A549 (cell line): ENCODE measurements at regions not wholly inside any gene's neighbourhood (a gene's known extent, or its start where the extent isn't known, plus 50 kb on each side); places are given as distances from the start of the nearest gene placed in this dataset.

Source experiments
- ATAC-seq, 2 experiments: fragments of 200-7000 bp in 1 of 2; fragments of >200 bp in 1 of 2; cut with Nextera tagmentation in 1 of 2; cut with Tn5 transposase in 1 of 2; 3 replicates each; pipeline versions ENCODE4 v1.8.0 to v1.9.1; 2018 to 2020; ENCODE audit warnings: mild to moderate bottlenecking in 1 of 2, moderate library complexity in 1 of 2
- CTCF ChIA-PET: fragments of 300-600 bp; sonication (Branson Sonifier 250); formaldehyde crosslinking; extraction: SDS; loops from one replicate; lab custom pipeline; 2021; ENCODE audit warnings: antibody characterized with exemption, inconsistent platforms; lab: Yijun Ruan, JAX
- POLR2A ChIA-PET: fragments of 350-600 bp; formaldehyde crosslinking; extraction: SDS; loops from one replicate; lab custom pipeline; 2021; ENCODE audit warnings: antibody characterized with exemption, inconsistent platforms; lab: Yijun Ruan, JAX
- DNase-seq, 2 experiments: peaks; one replicate each; pipeline versions ENCODE4 v3.0.0 to v3.0.0-alpha.2; 2011 to 2016; ENCODE audit warnings: low read depth in 1 of 2, low spot score in 1 of 2
- FAIRE-seq: peaks from 2 replicates; lab custom pipeline; 2011; peaks lifted over from hg19 to GRCh38; lab: Jason Lieb, UNC
- H3K27ac ChIP-seq, 2 experiments: fragments of >200 bp; sonication (Bioruptor Twin); formaldehyde crosslinking; 3 replicates each; pipeline ENCODE4 v1.5.1; 2016 to 2017
- H3K4me1 ChIP-seq: fragments of >200 bp; sonication (Bioruptor Twin); formaldehyde crosslinking; 3 replicates; pipeline ENCODE4 v1.6.1; 2016
- H3K4me2 ChIP-seq: fragments of >200 bp; sonication (Bioruptor Twin); formaldehyde crosslinking; 3 replicates; pipeline ENCODE4 v1.6.1; 2016
- H3K4me3 ChIP-seq: fragments of >200 bp; sonication (Bioruptor Twin); formaldehyde crosslinking; 3 replicates; pipeline ENCODE4 v1.5.1; 2016
- H3K9me3 ChIP-seq: fragments of >200 bp; sonication (Bioruptor Twin); formaldehyde crosslinking; 3 replicates; pipeline ENCODE4 v1.6.1; 2016
- BHLHE40 ChIP-seq: IDR thresholded peaks from 2 replicates; pipeline ENCODE4 v1.6.1; 2012; ENCODE audit warnings: low read depth, low read length, inconsistent platforms
- CBX2 ChIP-seq: fragments of 200-600 bp; sonication (generic); IDR thresholded peaks from 2 replicates; pipeline ENCODE4 v1.6.1; 2016; ENCODE audit warnings: low read depth, mild to moderate bottlenecking, borderline replicate concordance
- CBX8 ChIP-seq: fragments of 200-600 bp; sonication (generic); IDR thresholded peaks from 2 replicates; pipeline ENCODE4 v1.6.1; 2016
- EP300 ChIP-seq, 2 experiments: fragments of >200 bp; sonication (Bioruptor Twin); formaldehyde crosslinking; IDR thresholded peaks; 2 replicates in 1 of 2; 3 replicates in 1 of 2; pipeline ENCODE4 v1.6.1; 2016 to 2017
- GATA3 ChIP-seq: IDR thresholded peaks from 2 replicates; pipeline ENCODE4 v1.6.1; 2012; ENCODE audit warnings: borderline replicate concordance
- HDAC2 ChIP-seq: fragments of 200-600 bp; sonication (generic); IDR thresholded peaks from 2 replicates; pipeline ENCODE4 v1.6.1; 2016
- HOXB5 ChIP-seq: fragments of 250-450 bp; sonication (Bioruptor Pico); IDR thresholded peaks from 2 replicates; pipeline ENCODE4 v1.5.0; 2020; ENCODE audit warnings: mild to moderate bottlenecking, moderate library complexity
- MAFK ChIP-seq: fragments of 450-650 bp; IDR thresholded peaks from 2 replicates; pipeline ENCODE4 v1.6.1; 2014; ENCODE audit not compliant: partially characterized antibody
- MYC ChIP-seq: IDR thresholded peaks from 2 replicates; pipeline ENCODE4 v1.6.1; 2012; ENCODE audit warnings: mild to moderate bottlenecking, inconsistent platforms, low read length, improper control_type of control experiment, borderline replicate concordance
- NFE2L2 ChIP-seq: fragments of 150-350 bp; conservative IDR thresholded peaks from 2 replicates; pipeline ENCODE4 v1.6.1; 2014; ENCODE audit warnings: low read length
- NPAS2 ChIP-seq: fragments of 250-450 bp; sonication (Bioruptor Pico); IDR thresholded peaks from 2 replicates; pipeline ENCODE4 v1.8.0; 2022; ENCODE audit warnings: mild to moderate bottlenecking, moderate library complexity, borderline replicate concordance
- RARB ChIP-seq: fragments of 250-450 bp; sonication (Bioruptor Pico); IDR thresholded peaks from 2 replicates; pipeline ENCODE4 v1.8.0; 2021; ENCODE audit warnings: mild to moderate bottlenecking, moderate library complexity
- RFX5 ChIP-seq: fragments of 450-650 bp; IDR thresholded peaks from 2 replicates; pipeline ENCODE4 v1.7.1; 2014; ENCODE audit warnings: antibody characterized with exemption, mild to moderate bottlenecking, moderate library complexity
- RNF2 ChIP-seq: fragments of 200-600 bp; sonication (generic); IDR thresholded peaks from 2 replicates; pipeline ENCODE4 v1.6.1; 2016; ENCODE audit warnings: low read depth, mild to moderate bottlenecking, antibody characterized with exemption, moderate library complexity, borderline replicate concordance
- TFCP2L1 ChIP-seq: fragments of 250-450 bp; sonication (Bioruptor Pico); IDR thresholded peaks from 2 replicates; pipeline ENCODE4 v1.5.0; 2021; ENCODE audit warnings: mild to moderate bottlenecking
- USF2 ChIP-seq: fragments of 450-650 bp; IDR thresholded peaks from 2 replicates; pipeline ENCODE4 v1.6.1; 2014; ENCODE audit warnings: antibody characterized with exemption
- ZFP36 ChIP-seq: fragments of 450-650 bp; IDR thresholded peaks from 2 replicates; pipeline ENCODE4 v1.6.1; 2014; ENCODE audit warnings: borderline replicate concordance; ENCODE audit not compliant: partially characterized antibody
- ZNF302 ChIP-seq: fragments of 250-450 bp; sonication (Bioruptor Pico); IDR thresholded peaks from 2 replicates; pipeline ENCODE4 v1.9.0; 2021; ENCODE audit warnings: inconsistent platforms, mild to moderate bottlenecking, moderate library complexity
- ZSCAN20 ChIP-seq: fragments of 250-450 bp; sonication (Bioruptor Pico); IDR thresholded peaks from 2 replicates; pipeline ENCODE4 v1.8.0; 2022; ENCODE audit warnings: mild to moderate bottlenecking, moderate library complexity
- WGBS: methylation state at CpG from one replicate; pipeline ENCODE4 v1.1.6; 2017; ENCODE audit errors: missing lambda C conversion rate; 5-methylcytosine and 5-hydroxymethylcytosine counted together
- TF ChIP-seq, protein P1 (sequence below): fragments of 250-450 bp; sonication (Bioruptor Pico); IDR thresholded peaks from 2 replicates; pipeline ENCODE4 v1.5.0; 2020; ENCODE audit warnings: low read depth, mild to moderate bottlenecking, moderate library complexity
- TF ChIP-seq, protein P2 (sequence below): IDR thresholded peaks from 2 replicates; pipeline ENCODE4 v1.6.1; 2012
- TF ChIP-seq, protein P3 (sequence below): fragments of 250-450 bp; sonication (Bioruptor Pico); IDR thresholded peaks from 2 replicates; pipeline ENCODE4 v1.5.0; 2021; ENCODE audit warnings: mild to moderate bottlenecking, moderate library complexity, borderline replicate concordance
- TF ChIP-seq, protein P4 (sequence below): fragments of >200 bp; sonication (Bioruptor Twin); formaldehyde crosslinking; IDR thresholded peaks from 3 replicates; pipeline ENCODE4 v1.5.1; 2016

GRCh38 chr17:15036238-15036637, 228.9 kb downstream of the PMP22 start:
- no peaks in the 10 kb centered on the region for H3K4me1 ChIP-seq
- DNase-seq = no peak
- no peak overlapping the region for H3K4me2 ChIP-seq
- no peak for ATAC-seq
- CTCF ChIA-PET = no interaction called here
- no peak overlapping the region for H3K27ac ChIP-seq
- no peak overlapping the region for H3K4me3 ChIP-seq
- POLR2A ChIA-PET = no interaction called here
- H3K9me3 ChIP-seq = peaks cover 5% of the 10 kb centered on the region; the same call in 1 of the 3 replicates
- TF ChIP-seq GATA3 (no peak), NPAS2 (CRISPR knock-in tag) (no peak), ZNF302 (CRISPR knock-in tag) (no peak), HOXB5 (CRISPR knock-in tag) (no peak), TFCP2L1 (no peak), USF2 (no peak), MYC (no peak), HDAC2 (no peak), ZFP36 (no peak), NFE2L2 (no peak), CBX2 (no peak), RFX5 (no peak), BHLHE40 (no peak)
- TF ChIP-seq, protein P1, sequence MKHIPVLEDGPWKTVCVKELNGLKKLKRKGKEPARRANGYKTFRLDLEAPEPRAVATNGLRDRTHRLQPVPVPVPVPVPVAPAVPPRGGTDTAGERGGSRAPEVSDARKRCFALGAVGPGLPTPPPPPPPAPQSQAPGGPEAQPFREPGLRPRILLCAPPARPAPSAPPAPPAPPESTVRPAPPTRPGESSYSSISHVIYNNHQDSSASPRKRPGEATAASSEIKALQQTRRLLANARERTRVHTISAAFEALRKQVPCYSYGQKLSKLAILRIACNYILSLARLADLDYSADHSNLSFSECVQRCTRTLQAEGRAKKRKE = no peak
- TF ChIP-seq, protein P2, sequence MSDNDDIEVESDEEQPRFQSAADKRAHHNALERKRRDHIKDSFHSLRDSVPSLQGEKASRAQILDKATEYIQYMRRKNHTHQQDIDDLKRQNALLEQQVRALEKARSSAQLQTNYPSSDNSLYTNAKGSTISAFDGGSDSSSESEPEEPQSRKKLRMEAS = no peak
- TF ChIP-seq, protein P3, sequence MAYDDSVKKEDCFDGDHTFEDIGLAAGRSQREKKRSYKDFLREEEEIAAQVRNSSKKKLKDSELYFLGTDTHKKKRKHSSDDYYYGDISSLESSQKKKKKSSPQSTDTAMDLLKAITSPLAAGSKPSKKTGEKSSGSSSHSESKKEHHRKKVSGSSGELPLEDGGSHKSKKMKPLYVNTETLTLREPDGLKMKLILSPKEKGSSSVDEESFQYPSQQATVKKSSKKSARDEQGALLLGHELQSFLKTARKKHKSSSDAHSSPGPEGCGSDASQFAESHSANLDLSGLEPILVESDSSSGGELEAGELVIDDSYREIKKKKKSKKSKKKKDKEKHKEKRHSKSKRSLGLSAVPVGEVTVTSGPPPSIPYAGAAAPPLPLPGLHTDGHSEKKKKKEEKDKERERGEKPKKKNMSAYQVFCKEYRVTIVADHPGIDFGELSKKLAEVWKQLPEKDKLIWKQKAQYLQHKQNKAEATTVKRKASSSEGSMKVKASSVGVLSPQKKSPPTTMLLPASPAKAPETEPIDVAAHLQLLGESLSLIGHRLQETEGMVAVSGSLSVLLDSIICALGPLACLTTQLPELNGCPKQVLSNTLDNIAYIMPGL = no peak
- FAIRE-seq = no peak
- WGBS = 34% methylated on average over 8 of the region's 8 CpGs

GRCh38 chr17:15031975-15032374, 233.2 kb downstream of the PMP22 start:
- TF ChIP-seq CBX8 (no peak), NFE2L2 (no peak), NPAS2 (CRISPR knock-in tag) (no peak), RARB (CRISPR knock-in tag) (no peak), ZSCAN20 (CRISPR knock-in tag) (no peak), MAFK (no peak), EP300 (IDR thresholded peaks at IDR 0.05) (no peak), RNF2 (no peak)
- TF ChIP-seq, protein P2 = no peak
- TF ChIP-seq, protein P1 = no peak
- TF ChIP-seq, protein P4, sequence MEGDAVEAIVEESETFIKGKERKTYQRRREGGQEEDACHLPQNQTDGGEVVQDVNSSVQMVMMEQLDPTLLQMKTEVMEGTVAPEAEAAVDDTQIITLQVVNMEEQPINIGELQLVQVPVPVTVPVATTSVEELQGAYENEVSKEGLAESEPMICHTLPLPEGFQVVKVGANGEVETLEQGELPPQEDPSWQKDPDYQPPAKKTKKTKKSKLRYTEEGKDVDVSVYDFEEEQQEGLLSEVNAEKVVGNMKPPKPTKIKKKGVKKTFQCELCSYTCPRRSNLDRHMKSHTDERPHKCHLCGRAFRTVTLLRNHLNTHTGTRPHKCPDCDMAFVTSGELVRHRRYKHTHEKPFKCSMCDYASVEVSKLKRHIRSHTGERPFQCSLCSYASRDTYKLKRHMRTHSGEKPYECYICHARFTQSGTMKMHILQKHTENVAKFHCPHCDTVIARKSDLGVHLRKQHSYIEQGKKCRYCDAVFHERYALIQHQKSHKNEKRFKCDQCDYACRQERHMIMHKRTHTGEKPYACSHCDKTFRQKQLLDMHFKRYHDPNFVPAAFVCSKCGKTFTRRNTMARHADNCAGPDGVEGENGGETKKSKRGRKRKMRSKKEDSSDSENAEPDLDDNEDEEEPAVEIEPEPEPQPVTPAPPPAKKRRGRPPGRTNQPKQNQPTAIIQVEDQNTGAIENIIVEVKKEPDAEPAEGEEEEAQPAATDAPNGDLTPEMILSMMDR = no peak
- POLR2A ChIA-PET = no interaction called here
- no peaks in the 10 kb centered on the region for H3K4me1 ChIP-seq
- FAIRE-seq (no peak), DNase-seq (no peak), ATAC-seq (no peak)
- peaks cover 5% of the 10 kb centered on the region; the same call in 1 of the 3 replicates for H3K9me3 ChIP-seq
- 25% methylated on average over 3 of the region's 3 CpGs for WGBS
- CTCF ChIA-PET = no interaction called here
- H3K4me3 ChIP-seq = no peak overlapping the region
- H3K27ac ChIP-seq = no peak overlapping the region
- no peak overlapping the region for H3K4me2 ChIP-seq
